AG09309 (cell line): ENCODE measurements at regions not wholly inside any gene's neighbourhood (a gene's known extent, or its start where the extent isn't known, plus 50 kb on each side); places are given as distances from the start of the nearest gene placed in this dataset.

Experiments used
- DNase-seq: peaks from one replicate; pipeline ENCODE4 v3.0.0-alpha.2; 2010; ENCODE audit warnings: low read depth
- H3K4me3 ChIP-seq: 2 replicates; pipeline ENCODE4 v1.5.1; 2011; ENCODE audit warnings: mild to moderate bottlenecking, low read depth, low read length, moderate library complexity; ENCODE audit not compliant: control insufficient read depth
- TF ChIP-seq, protein P1 (sequence below): IDR thresholded peaks from 2 replicates; pipeline ENCODE4 v1.5.1; 2011; ENCODE audit warnings: mild to moderate bottlenecking, low read depth, low read length, inconsistent platforms; ENCODE audit not compliant: insufficient read depth, control insufficient read depth; ENCODE audit errors: missing control alignments

DNA sequence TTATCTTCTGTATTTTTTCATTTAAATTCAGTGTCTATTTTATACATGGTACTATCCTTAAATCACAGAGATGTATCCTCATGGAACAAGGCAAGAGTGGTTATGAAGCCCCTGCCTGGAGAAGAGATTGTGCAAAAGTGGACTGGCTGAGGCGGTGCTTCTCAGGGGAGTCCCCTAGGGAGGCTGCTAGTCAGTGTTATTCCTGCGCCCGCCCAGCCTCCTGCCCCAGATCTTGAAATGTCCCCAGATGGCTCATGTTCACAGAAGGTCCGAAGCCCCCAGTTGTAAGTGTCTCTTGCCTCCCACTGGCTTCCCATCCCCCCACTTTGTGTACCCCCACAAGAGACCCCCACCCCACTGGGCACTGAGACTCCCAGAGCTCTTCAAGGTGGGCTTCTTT lies 366.9 kb downstream of the TNS3 start:
- TF ChIP-seq, protein P1, sequence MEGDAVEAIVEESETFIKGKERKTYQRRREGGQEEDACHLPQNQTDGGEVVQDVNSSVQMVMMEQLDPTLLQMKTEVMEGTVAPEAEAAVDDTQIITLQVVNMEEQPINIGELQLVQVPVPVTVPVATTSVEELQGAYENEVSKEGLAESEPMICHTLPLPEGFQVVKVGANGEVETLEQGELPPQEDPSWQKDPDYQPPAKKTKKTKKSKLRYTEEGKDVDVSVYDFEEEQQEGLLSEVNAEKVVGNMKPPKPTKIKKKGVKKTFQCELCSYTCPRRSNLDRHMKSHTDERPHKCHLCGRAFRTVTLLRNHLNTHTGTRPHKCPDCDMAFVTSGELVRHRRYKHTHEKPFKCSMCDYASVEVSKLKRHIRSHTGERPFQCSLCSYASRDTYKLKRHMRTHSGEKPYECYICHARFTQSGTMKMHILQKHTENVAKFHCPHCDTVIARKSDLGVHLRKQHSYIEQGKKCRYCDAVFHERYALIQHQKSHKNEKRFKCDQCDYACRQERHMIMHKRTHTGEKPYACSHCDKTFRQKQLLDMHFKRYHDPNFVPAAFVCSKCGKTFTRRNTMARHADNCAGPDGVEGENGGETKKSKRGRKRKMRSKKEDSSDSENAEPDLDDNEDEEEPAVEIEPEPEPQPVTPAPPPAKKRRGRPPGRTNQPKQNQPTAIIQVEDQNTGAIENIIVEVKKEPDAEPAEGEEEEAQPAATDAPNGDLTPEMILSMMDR, result no peak
- DNase-seq, result no peak
- no peak overlapping the region for H3K4me3 ChIP-seq

GRCh38 chr7:47213276-47213675 lies 368.6 kb downstream of the TNS3 start:
- TF ChIP-seq, protein P1, result no peak
- H3K4me3 ChIP-seq, result no peak overlapping the region
- DNase-seq, result no peak

- H3K4me3 ChIP-seq, result no peak overlapping the region
- DNase-seq, result no peak
- TF ChIP-seq, protein P1, result no peak
Observed at GRCh38 chr7:47211519-47211973, 370.4 kb downstream of the TNS3 start.

DNA sequence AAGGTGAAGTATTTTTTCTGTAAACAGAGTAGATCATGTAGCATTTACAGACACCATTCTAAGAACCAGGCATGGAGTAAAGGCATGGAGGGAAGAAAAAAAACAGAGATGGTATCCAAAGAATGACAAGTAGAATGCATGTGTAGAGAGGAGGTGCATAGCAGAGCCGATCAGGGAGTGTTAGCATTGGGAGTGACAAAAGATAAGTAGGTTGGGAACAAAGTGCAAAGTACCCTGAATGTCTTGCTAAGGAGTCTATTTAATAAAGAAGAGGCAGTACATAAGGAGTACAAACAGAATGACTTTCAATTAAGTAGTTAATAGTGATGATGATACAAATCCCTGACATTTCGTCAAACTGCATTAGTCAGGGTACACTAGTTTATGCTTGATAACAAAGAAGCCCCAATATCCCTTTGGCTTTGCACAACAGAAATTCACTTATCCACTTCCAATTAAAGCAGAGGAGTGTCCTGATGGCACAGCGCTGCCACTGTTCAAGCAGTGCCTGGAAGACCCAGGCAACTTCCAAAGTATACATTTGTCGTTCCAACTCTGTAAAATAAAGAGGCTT lies 371.5 kb downstream of the TNS3 start:
- TF ChIP-seq, protein P1, result no peak
- no peak for DNase-seq
- H3K4me3 ChIP-seq, result no peak overlapping the region

DNA sequence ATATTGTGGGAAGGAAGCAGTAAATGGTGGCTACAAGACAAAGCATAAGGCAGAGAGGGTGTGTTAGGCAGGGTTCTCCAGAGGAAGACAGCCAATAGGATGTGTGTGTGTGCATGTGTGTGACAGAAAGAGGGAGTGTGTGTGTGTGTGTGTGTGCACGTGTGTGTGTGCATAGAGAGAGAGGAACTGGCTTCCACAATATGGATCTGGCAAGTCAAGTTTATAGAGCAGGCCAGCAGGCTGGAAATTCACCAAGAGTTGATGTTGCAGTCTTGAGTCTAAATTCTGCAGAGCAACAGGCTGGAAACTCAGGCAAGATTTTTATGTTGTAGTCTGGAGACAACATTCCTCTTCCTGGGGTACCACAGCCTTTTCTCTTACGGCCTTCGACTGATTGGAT lies 374.0 kb downstream of the TNS3 start:
- TF ChIP-seq, protein P1, result no peak
- no peak for DNase-seq
- no peak overlapping the region for H3K4me3 ChIP-seq

DNA sequence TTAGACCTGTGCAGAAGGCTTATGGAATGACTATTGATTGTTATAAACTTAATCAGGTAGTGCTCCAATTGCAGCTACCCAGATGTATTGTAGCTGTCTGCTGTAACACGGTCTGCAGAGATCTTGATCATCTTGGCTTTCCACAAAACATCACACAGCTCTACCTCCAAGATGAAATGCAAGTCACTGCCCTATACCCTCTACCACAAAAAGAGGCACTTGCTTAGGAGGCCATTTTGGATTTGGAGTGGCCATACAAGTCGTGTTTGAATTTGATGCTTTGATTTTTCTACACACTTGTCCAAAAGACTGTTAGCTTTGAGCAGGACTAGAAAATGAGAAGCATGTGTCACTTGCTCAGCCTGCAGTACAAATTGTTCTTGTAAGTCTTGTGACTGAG lies 377.2 kb downstream of the TNS3 start:
- no peak for DNase-seq
- TF ChIP-seq, protein P1, result no peak
- no peak overlapping the region for H3K4me3 ChIP-seq
